ENCODE measurements at regions not wholly inside any gene's neighbourhood (a gene's known extent, or its start where the extent isn't known, plus 50 kb on each side); places are given as distances from the start of the nearest gene placed in this dataset.

- no peak for DNase-seq (ENCODE audit: low spot score)
- TF ChIP-seq CTCF (IDR thresholded peaks at IDR 0.05; ENCODE audit: extremely low read depth, missing control alignments), result no peak
Observed at GRCh38 chr22:48242461-48242864, 1480.0 kb downstream of the TBC1D22A start.

GRCh38 chr22:48241658-48242057, 1479.2 kb downstream of the TBC1D22A start:
- TF ChIP-seq CTCF (IDR thresholded peaks at IDR 0.05; ENCODE audit: extremely low read depth, missing control alignments), result no peak

GRCh38 chr22:48240935-48241230, 1478.4 kb downstream of the TBC1D22A start:
- no peak for TF ChIP-seq CTCF (IDR thresholded peaks at IDR 0.05; ENCODE audit: extremely low read depth, missing control alignments)
- DNase-seq (ENCODE audit: low spot score), result no peak

More at GRCh38 chr22:48241658-48242057, 1479.2 kb downstream of the TBC1D22A start:
- no peak for DNase-seq (ENCODE audit: low spot score)

GRCh38 chr22:48240148-48240934, 1477.9 kb downstream of the TBC1D22A start:
- DNase-seq (ENCODE audit: low spot score), result no peak
- TF ChIP-seq CTCF (IDR thresholded peaks at IDR 0.05; ENCODE audit: extremely low read depth, missing control alignments), result no peak

GRCh38 chr22:48239461-48240147, 1477.2 kb downstream of the TBC1D22A start:
- no peak for TF ChIP-seq CTCF (IDR thresholded peaks at IDR 0.05; ENCODE audit: extremely low read depth, missing control alignments)
- no peak for DNase-seq (ENCODE audit: low spot score)

GRCh38 chr22:48238966-48239365, 1476.5 kb downstream of the TBC1D22A start:
- DNase-seq (ENCODE audit: low spot score), result no peak
- TF ChIP-seq CTCF (IDR thresholded peaks at IDR 0.05; ENCODE audit: extremely low read depth, missing control alignments), result no peak

- DNase-seq (ENCODE audit: low spot score), result no peak
- no peak for TF ChIP-seq CTCF (IDR thresholded peaks at IDR 0.05; ENCODE audit: extremely low read depth, missing control alignments)
Observed at GRCh38 chr22:48238284-48238915, 1476.0 kb downstream of the TBC1D22A start.

Measured in GM20000 (cell line).